Panc1 (cell line): ENCODE measurements at regions not wholly inside any gene's neighbourhood (a gene's known extent, or its start where the extent isn't known, plus 50 kb on each side); places are given as distances from the start of the nearest gene placed in this dataset.

ENCODE experiments used
- ATAC-seq: fragments of 200-7000 bp; cut with Tn5 transposase; 2 replicates; pipeline ENCODE4 v1.9.1; 2020; ENCODE audit warnings: mild to moderate bottlenecking, moderate library complexity
- BruUV-seq: library from RNA; stranded (reverse); fragments of 400-500 nt; replicated peaks from 2 replicates; lab custom pipeline; 2021; lab: Mats Ljungman, UMichigan
- CTCF ChIA-PET: fragments of 300-600 bp; sonication (Branson Sonifier 250); formaldehyde crosslinking; loops from one replicate; lab custom pipeline; 2022; ENCODE audit warnings: antibody characterized with exemption; lab: Charles Lee
- POLR2A ChIA-PET: fragments of 300-600 bp; sonication (Branson Sonifier 250); formaldehyde crosslinking; loops from one replicate; lab custom pipeline; 2022; ENCODE audit warnings: antibody characterized with exemption; lab: Charles Lee
- DNase-seq: peaks from one replicate; pipeline ENCODE4 v3.0.0-alpha.2; 2010; ENCODE audit warnings: low read depth, low spot score
- H3K27ac ChIP-seq: 2 replicates; pipeline ENCODE4 v1.5.1; 2011; ENCODE audit warnings: mild to moderate bottlenecking, low read length, inconsistent platforms
- H3K27me3 ChIP-seq: fragments of 200-500 bp; sonication (Bioruptor generic); 2 replicates; pipeline ENCODE4 v1.6.0; 2014; ENCODE audit warnings: low read length, inconsistent platforms; ENCODE audit not compliant: control insufficient read depth, insufficient read depth
- H3K36me3 ChIP-seq: fragments of 200-500 bp; sonication (Bioruptor generic); 2 replicates; pipeline ENCODE4 v1.5.1; 2014; ENCODE audit warnings: inconsistent platforms, mild to moderate bottlenecking, low read length, moderate library complexity; ENCODE audit not compliant: control insufficient read depth, insufficient read depth
- H3K4me1 ChIP-seq: 2 replicates; pipeline ENCODE4 v1.5.1; 2011; ENCODE audit warnings: inconsistent platforms, mild to moderate bottlenecking, low read length, moderate library complexity; ENCODE audit not compliant: control insufficient read depth, insufficient read depth
- H3K4me3 ChIP-seq, 2 experiments: 2 replicates each; pipeline ENCODE4 v1.5.1; 2011 to 2012; ENCODE audit warnings: low read depth in 2 of 2, low read length in 2 of 2, mild to moderate bottlenecking in 2 of 2, inconsistent platforms in 1 of 2, moderate library complexity in 1 of 2
- H3K9me3 ChIP-seq: fragments of 200-500 bp; sonication (Bioruptor generic); 2 replicates; pipeline ENCODE4 v1.5.1; 2014; ENCODE audit warnings: low read depth, mild to moderate bottlenecking, inconsistent platforms, low read length, moderate library complexity; ENCODE audit not compliant: control insufficient read depth, insufficient read depth
- POLR2AphosphoS5 ChIP-seq: IDR thresholded peaks from 2 replicates; pipeline ENCODE4 v1.6.1; 2012; ENCODE audit warnings: mild to moderate bottlenecking, low read depth, low read length, moderate library complexity
- SIN3A ChIP-seq: IDR thresholded peaks from 2 replicates; pipeline ENCODE4 v1.6.1; 2012; ENCODE audit warnings: low read depth, mild to moderate bottlenecking, low read length, moderate library complexity, borderline replicate concordance; ENCODE audit not compliant: insufficient read depth
- TCF7L2 ChIP-seq: IDR thresholded peaks from 2 replicates; pipeline ENCODE4 v1.6.1; 2011; ENCODE audit warnings: mild to moderate bottlenecking, low read depth, low read length, inconsistent platforms
- in situ Hi-C: cut with HindIII; loops from 2 replicates; pipeline ENCODE4 v1.10.0; 2016; ENCODE audit warnings: low sequenced_read_pairs, low pct_unique_long_range_greater_than_20kb
- intact Hi-C: fragments of 100-400 bp; cut with micrococcal nuclease; formaldehyde crosslinking; loops from one replicate; pipeline ENCODE4 v1.10.0; 2022; ENCODE audit not compliant: unreplicated experiment
- TF ChIP-seq, protein P1 (sequence below), 2 experiments: IDR thresholded peaks; 2 replicates each; pipeline ENCODE4 v1.6.1; 2011 to 2012; ENCODE audit warnings: low read depth in 2 of 2, control low read depth in 1 of 2, low read length in 1 of 2, mild to moderate bottlenecking in 1 of 2, moderate library complexity in 1 of 2; ENCODE audit not compliant: insufficient read depth in 1 of 2
- TF ChIP-seq, protein P2 (sequence below): fragments of 450-650 bp; IDR thresholded peaks from 2 replicates; pipeline ENCODE4 v1.5.1; 2017; ENCODE audit warnings: mild to moderate bottlenecking

- TF ChIP-seq, protein P1, sequence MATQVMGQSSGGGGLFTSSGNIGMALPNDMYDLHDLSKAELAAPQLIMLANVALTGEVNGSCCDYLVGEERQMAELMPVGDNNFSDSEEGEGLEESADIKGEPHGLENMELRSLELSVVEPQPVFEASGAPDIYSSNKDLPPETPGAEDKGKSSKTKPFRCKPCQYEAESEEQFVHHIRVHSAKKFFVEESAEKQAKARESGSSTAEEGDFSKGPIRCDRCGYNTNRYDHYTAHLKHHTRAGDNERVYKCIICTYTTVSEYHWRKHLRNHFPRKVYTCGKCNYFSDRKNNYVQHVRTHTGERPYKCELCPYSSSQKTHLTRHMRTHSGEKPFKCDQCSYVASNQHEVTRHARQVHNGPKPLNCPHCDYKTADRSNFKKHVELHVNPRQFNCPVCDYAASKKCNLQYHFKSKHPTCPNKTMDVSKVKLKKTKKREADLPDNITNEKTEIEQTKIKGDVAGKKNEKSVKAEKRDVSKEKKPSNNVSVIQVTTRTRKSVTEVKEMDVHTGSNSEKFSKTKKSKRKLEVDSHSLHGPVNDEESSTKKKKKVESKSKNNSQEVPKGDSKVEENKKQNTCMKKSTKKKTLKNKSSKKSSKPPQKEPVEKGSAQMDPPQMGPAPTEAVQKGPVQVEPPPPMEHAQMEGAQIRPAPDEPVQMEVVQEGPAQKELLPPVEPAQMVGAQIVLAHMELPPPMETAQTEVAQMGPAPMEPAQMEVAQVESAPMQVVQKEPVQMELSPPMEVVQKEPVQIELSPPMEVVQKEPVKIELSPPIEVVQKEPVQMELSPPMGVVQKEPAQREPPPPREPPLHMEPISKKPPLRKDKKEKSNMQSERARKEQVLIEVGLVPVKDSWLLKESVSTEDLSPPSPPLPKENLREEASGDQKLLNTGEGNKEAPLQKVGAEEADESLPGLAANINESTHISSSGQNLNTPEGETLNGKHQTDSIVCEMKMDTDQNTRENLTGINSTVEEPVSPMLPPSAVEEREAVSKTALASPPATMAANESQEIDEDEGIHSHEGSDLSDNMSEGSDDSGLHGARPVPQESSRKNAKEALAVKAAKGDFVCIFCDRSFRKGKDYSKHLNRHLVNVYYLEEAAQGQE (IDR thresholded peaks at IDR 0.05; ENCODE audit: insufficient read depth in 1 of 2, low read depth in 2 of 2, low read length in 1 of 2) = no peak
- TF ChIP-seq SIN3A (no peak), POLR2AphosphoS5 (no peak), TCF7L2 (no peak)
- TF ChIP-seq, protein P2, sequence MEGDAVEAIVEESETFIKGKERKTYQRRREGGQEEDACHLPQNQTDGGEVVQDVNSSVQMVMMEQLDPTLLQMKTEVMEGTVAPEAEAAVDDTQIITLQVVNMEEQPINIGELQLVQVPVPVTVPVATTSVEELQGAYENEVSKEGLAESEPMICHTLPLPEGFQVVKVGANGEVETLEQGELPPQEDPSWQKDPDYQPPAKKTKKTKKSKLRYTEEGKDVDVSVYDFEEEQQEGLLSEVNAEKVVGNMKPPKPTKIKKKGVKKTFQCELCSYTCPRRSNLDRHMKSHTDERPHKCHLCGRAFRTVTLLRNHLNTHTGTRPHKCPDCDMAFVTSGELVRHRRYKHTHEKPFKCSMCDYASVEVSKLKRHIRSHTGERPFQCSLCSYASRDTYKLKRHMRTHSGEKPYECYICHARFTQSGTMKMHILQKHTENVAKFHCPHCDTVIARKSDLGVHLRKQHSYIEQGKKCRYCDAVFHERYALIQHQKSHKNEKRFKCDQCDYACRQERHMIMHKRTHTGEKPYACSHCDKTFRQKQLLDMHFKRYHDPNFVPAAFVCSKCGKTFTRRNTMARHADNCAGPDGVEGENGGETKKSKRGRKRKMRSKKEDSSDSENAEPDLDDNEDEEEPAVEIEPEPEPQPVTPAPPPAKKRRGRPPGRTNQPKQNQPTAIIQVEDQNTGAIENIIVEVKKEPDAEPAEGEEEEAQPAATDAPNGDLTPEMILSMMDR = no peak
- H3K9me3 ChIP-seq = no peaks in the 10 kb centered on the region
- no peaks in the 10 kb centered on the region for H3K4me1 ChIP-seq
- H3K36me3 ChIP-seq = no peaks in the 10 kb centered on the region
- intact Hi-C loops (no loop called here), in situ Hi-C loops (no loop called here)
- no peak overlapping the region for H3K4me3 ChIP-seq
- no peak for ATAC-seq
- BruUV-seq = no TSS peak
- DNase-seq = no peak
- POLR2A ChIA-PET = no interaction called here
- no peak overlapping the region for H3K27ac ChIP-seq
- CTCF ChIA-PET = no interaction called here
- no peaks in the 10 kb centered on the region for H3K27me3 ChIP-seq
Measured at GRCh38 chr10:6969659-6970058, 389.6 kb upstream of the PRKCQ start.

DNA sequence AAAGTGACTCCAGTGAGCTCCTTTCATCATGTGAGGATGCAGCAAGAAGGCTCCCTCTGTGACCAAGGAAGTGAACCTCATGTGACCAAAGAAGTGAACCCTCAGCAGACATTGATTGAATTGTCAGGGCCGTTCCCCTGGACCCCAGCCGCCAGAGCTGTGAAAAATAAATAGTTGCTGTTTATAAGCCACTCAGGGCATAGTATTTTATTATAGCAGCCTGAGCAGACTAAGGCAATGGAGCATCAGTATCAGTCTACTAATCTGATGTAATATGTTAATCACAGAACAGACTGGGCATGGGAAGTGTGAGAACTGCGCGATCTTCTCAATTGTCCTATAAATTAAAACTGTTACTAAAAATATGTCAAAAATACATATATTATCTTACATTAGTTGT, 384.5 kb upstream of the PRKCQ start:
- TF ChIP-seq TCF7L2 (no peak), POLR2AphosphoS5 (no peak), SIN3A (no peak)
- TF ChIP-seq, protein P2 = no peak
- TF ChIP-seq, protein P1 (IDR thresholded peaks at IDR 0.05; ENCODE audit: insufficient read depth in 1 of 2, low read depth in 2 of 2, low read length in 1 of 2) = no peak
- in situ Hi-C loops = no loop called here

More for the DNA sequence above, 384.5 kb upstream of the PRKCQ start:
- intact Hi-C loops = no loop called here
- H3K36me3 ChIP-seq = no peaks in the 10 kb centered on the region
- H3K27me3 ChIP-seq = no peaks in the 10 kb centered on the region
- no peak overlapping the region for H3K4me3 ChIP-seq
- CTCF ChIA-PET = no interaction called here
- no TSS peak for BruUV-seq
- no peaks in the 10 kb centered on the region for H3K9me3 ChIP-seq
- DNase-seq (no peak), ATAC-seq (no peak)
- no peak overlapping the region for H3K27ac ChIP-seq
- POLR2A ChIA-PET = no interaction called here
- no peaks in the 10 kb centered on the region for H3K4me1 ChIP-seq
